Gastrocnemius medialis (tissue), 4 donors: ENCODE measurements at regions not wholly inside any gene's neighbourhood (a gene's known extent, or its start where the extent isn't known, plus 50 kb on each side); places are given as distances from the start of the nearest gene placed in this dataset.

ENCODE experiments used
- CTCF ChIP-seq, 5 experiments: fragments of 450-650 bp in 3 of 5; fragments of 200-600 bp in 2 of 5; sonication (generic) in 2 of 5; IDR thresholded peaks in 4 of 5; conservative IDR thresholded peaks in 1 of 5; 1 replicate in 4 of 5; 2 replicates in 1 of 5; pipeline ENCODE4 v1.5.1; 2016 to 2019; ENCODE audit warnings: antibody characterized with exemption in 5 of 5, mild to moderate bottlenecking in 3 of 5, moderate library complexity in 3 of 5
- POLR2A ChIP-seq, 2 donors: fragments of 450-650 bp; IDR thresholded peaks; one replicate each; pipeline ENCODE4 v1.6.1; 2017; ENCODE audit warnings: antibody characterized with exemption in 2 of 2, mild to moderate bottlenecking in 2 of 2, moderate library complexity in 2 of 2

DNA sequence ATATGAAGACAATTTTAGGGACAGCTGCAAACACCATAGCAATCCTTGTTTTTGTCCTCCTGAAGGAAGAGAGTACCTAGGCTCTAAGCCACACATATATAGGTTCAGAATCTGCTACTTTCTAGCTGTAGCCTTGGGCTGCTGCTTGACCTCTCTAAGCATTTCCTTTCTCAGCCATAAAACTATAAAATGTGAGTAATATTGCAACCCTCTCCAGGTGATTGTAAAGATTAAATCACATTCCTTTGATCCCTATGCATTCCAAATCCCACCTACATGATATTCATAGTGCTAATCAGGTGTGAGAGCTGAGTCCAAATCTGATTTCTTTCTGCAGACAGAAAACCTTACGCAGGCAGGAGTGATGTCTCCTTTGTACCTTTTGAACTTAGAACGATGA is 913.5 kb downstream of the VRK1 start:
- TF ChIP-seq CTCF (IDR thresholded peaks at IDR 0.05 in 4 of 5, conservative IDR thresholded peaks at IDR 0.05 in 1 of 5) (no peak), POLR2A (IDR thresholded peaks at IDR 0.05) (no peak)
